A549 (cell line): ENCODE measurements at regions not wholly inside any gene's neighbourhood (a gene's known extent, or its start where the extent isn't known, plus 50 kb on each side); places are given as distances from the start of the nearest gene placed in this dataset.

Experiments used
- ATAC-seq, 2 experiments: fragments of 200-7000 bp in 1 of 2; fragments of >200 bp in 1 of 2; cut with Nextera tagmentation in 1 of 2; cut with Tn5 transposase in 1 of 2; 3 replicates each; pipeline versions ENCODE4 v1.8.0 to v1.9.1; 2018 to 2020; ENCODE audit warnings: mild to moderate bottlenecking in 1 of 2, moderate library complexity in 1 of 2
- CTCF ChIA-PET: fragments of 300-600 bp; sonication (Branson Sonifier 250); formaldehyde crosslinking; extraction: SDS; loops from one replicate; lab custom pipeline; 2021; ENCODE audit warnings: antibody characterized with exemption, inconsistent platforms; lab: Yijun Ruan, JAX
- POLR2A ChIA-PET: fragments of 350-600 bp; formaldehyde crosslinking; extraction: SDS; loops from one replicate; lab custom pipeline; 2021; ENCODE audit warnings: antibody characterized with exemption, inconsistent platforms; lab: Yijun Ruan, JAX
- DNase-seq, 2 experiments: peaks; one replicate each; pipeline versions ENCODE4 v3.0.0 to v3.0.0-alpha.2; 2011 to 2016; ENCODE audit warnings: low read depth in 1 of 2, low spot score in 1 of 2
- FAIRE-seq: peaks from 2 replicates; lab custom pipeline; 2011; peaks lifted over from hg19 to GRCh38; lab: Jason Lieb, UNC
- H3K27ac ChIP-seq, 2 experiments: fragments of >200 bp; sonication (Bioruptor Twin); formaldehyde crosslinking; 3 replicates each; pipeline ENCODE4 v1.5.1; 2016 to 2017
- H3K4me1 ChIP-seq: fragments of >200 bp; sonication (Bioruptor Twin); formaldehyde crosslinking; 3 replicates; pipeline ENCODE4 v1.6.1; 2016
- H3K4me2 ChIP-seq: fragments of >200 bp; sonication (Bioruptor Twin); formaldehyde crosslinking; 3 replicates; pipeline ENCODE4 v1.6.1; 2016
- H3K4me3 ChIP-seq: fragments of >200 bp; sonication (Bioruptor Twin); formaldehyde crosslinking; 3 replicates; pipeline ENCODE4 v1.5.1; 2016
- H3K9me3 ChIP-seq: fragments of >200 bp; sonication (Bioruptor Twin); formaldehyde crosslinking; 3 replicates; pipeline ENCODE4 v1.6.1; 2016
- BCL3 ChIP-seq: fragments of >200 bp; sonication (Bioruptor Twin); formaldehyde crosslinking; IDR thresholded peaks from 3 replicates; pipeline ENCODE4 v1.6.1; 2016
- CBX2 ChIP-seq: fragments of 200-600 bp; sonication (generic); IDR thresholded peaks from 2 replicates; pipeline ENCODE4 v1.6.1; 2016; ENCODE audit warnings: low read depth, mild to moderate bottlenecking, borderline replicate concordance
- CBX8 ChIP-seq: fragments of 200-600 bp; sonication (generic); IDR thresholded peaks from 2 replicates; pipeline ENCODE4 v1.6.1; 2016
- CHD2 ChIP-seq: fragments of 150-350 bp; IDR thresholded peaks from 2 replicates; pipeline ENCODE4 v1.6.1; 2014; ENCODE audit warnings: low read length; ENCODE audit not compliant: partially characterized antibody
- CHD4 ChIP-seq: fragments of 200-600 bp; sonication (generic); IDR thresholded peaks from 2 replicates; pipeline ENCODE4 v1.6.1; 2016; ENCODE audit warnings: antibody characterized with exemption, mild to moderate bottlenecking, borderline replicate concordance
- EHMT2 ChIP-seq: fragments of 200-600 bp; sonication (generic); IDR thresholded peaks from 2 replicates; pipeline ENCODE4 v1.6.1; 2016; ENCODE audit warnings: antibody characterized with exemption, low read depth, mild to moderate bottlenecking, moderate library complexity
- ESRRA ChIP-seq: fragments of 150-350 bp; IDR thresholded peaks from 2 replicates; pipeline ENCODE4 v1.6.1; 2014; ENCODE audit warnings: mild to moderate bottlenecking, low read length, borderline replicate concordance
- FOXS1 ChIP-seq: fragments of 250-450 bp; sonication (Bioruptor Pico); IDR thresholded peaks from 2 replicates; pipeline ENCODE4 v1.5.0; 2020; ENCODE audit warnings: mild to moderate bottlenecking, moderate library complexity
- GATA3 ChIP-seq: IDR thresholded peaks from 2 replicates; pipeline ENCODE4 v1.6.1; 2012; ENCODE audit warnings: borderline replicate concordance
- HMGXB4 ChIP-seq: fragments of 250-450 bp; sonication (Bioruptor Pico); IDR thresholded peaks from 2 replicates; pipeline ENCODE4 v1.5.0; 2021; ENCODE audit warnings: mild to moderate bottlenecking, moderate library complexity, borderline replicate concordance
- HOXA7 ChIP-seq: fragments of 250-450 bp; sonication (Bioruptor Pico); IDR thresholded peaks from 2 replicates; pipeline ENCODE4 v1.5.0; 2020; ENCODE audit warnings: mild to moderate bottlenecking, moderate library complexity
- JUN ChIP-seq, 2 experiments: fragments of >200 bp; sonication (Bioruptor Twin); formaldehyde crosslinking; IDR thresholded peaks; 2 replicates in 1 of 2; 3 replicates in 1 of 2; pipeline ENCODE4 v1.6.1; 2016 to 2017
- KDM5A ChIP-seq: fragments of 200-600 bp; sonication (generic); IDR thresholded peaks from 2 replicates; pipeline ENCODE4 v1.6.1; 2016; ENCODE audit warnings: antibody characterized with exemption, mild to moderate bottlenecking
- MAZ ChIP-seq: fragments of 150-350 bp; IDR thresholded peaks from 2 replicates; pipeline ENCODE4 v1.6.1; 2014; ENCODE audit warnings: antibody characterized with exemption, low read depth, low read length, borderline replicate concordance
- RARB ChIP-seq: fragments of 250-450 bp; sonication (Bioruptor Pico); IDR thresholded peaks from 2 replicates; pipeline ENCODE4 v1.8.0; 2021; ENCODE audit warnings: mild to moderate bottlenecking, moderate library complexity
- RCOR1 ChIP-seq: fragments of 150-350 bp; IDR thresholded peaks from 2 replicates; pipeline ENCODE4 v1.6.1; 2014; ENCODE audit warnings: antibody characterized with exemption, low read length, low read depth
- SMC3 ChIP-seq: fragments of >200 bp; sonication (Bioruptor Twin); formaldehyde crosslinking; IDR thresholded peaks from 3 replicates; pipeline ENCODE4 v1.6.1; 2018; ENCODE audit warnings: inconsistent platforms
- SREBF2 ChIP-seq: fragments of 450-650 bp; IDR thresholded peaks from 2 replicates; pipeline ENCODE4 v1.6.1; 2014; ENCODE audit warnings: mild to moderate bottlenecking, moderate library complexity
- WGBS: methylation state at CpG from one replicate; pipeline ENCODE4 v1.1.6; 2017; ENCODE audit errors: missing lambda C conversion rate; 5-methylcytosine and 5-hydroxymethylcytosine counted together
- TF ChIP-seq, protein P1 (sequence below): IDR thresholded peaks from 2 replicates; pipeline ENCODE4 v1.6.1; 2012; ENCODE audit warnings: low read depth, borderline replicate concordance
- TF ChIP-seq, protein P2 (sequence below): fragments of 450-650 bp; IDR thresholded peaks from 2 replicates; pipeline ENCODE4 v1.6.1; 2014; ENCODE audit warnings: antibody characterized with exemption

- TF ChIP-seq HMGXB4 (CRISPR knock-in tag) (no peak), SREBF2 (no peak), RCOR1 (no peak)
These were observed 99.5 kb upstream of the CD55 start (continued) for GRCh38 chr1:207221934-207222351.

- H3K4me2 ChIP-seq = no peak overlapping the region
- no peak overlapping the region for H3K27ac ChIP-seq
- CTCF ChIA-PET = interaction anchor here (0.9 to 1.6 kb wide), 2 partner anchors 139 to 182 kb away, joined by 3 read pairs; no protein-coding TSS in a partner anchor
- no peak for DNase-seq
- FAIRE-seq = no peak
- no peak for ATAC-seq
- H3K9me3 ChIP-seq = no peaks in the 10 kb centered on the region
- WGBS = 48% methylated on average over 2 of the region's 2 CpGs
- H3K4me3 ChIP-seq = no peak overlapping the region
- TF ChIP-seq CBX2 = no peak
- TF ChIP-seq GATA3 = no peak
- no peak for TF ChIP-seq JUN (IDR thresholded peaks at IDR 0.05)
- no peak for TF ChIP-seq EHMT2
- no peak for TF ChIP-seq RARB (CRISPR knock-in tag)
- TF ChIP-seq HOXA7 (CRISPR knock-in tag) = no peak
- TF ChIP-seq, protein P1, sequence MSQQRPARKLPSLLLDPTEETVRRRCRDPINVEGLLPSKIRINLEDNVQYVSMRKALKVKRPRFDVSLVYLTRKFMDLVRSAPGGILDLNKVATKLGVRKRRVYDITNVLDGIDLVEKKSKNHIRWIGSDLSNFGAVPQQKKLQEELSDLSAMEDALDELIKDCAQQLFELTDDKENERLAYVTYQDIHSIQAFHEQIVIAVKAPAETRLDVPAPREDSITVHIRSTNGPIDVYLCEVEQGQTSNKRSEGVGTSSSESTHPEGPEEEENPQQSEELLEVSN = no peak
- TF ChIP-seq CHD4 = no peak
- TF ChIP-seq SMC3 = no peak
- TF ChIP-seq CHD2 = no peak
- no peak for TF ChIP-seq BCL3
- TF ChIP-seq HMGXB4 (CRISPR knock-in tag) = no peak
- no peak for TF ChIP-seq KDM5A
- no peak for TF ChIP-seq CBX8
- TF ChIP-seq MAZ = no peak
- TF ChIP-seq ESRRA = no peak
- TF ChIP-seq FOXS1 (CRISPR knock-in tag) = no peak
- TF ChIP-seq, protein P2, sequence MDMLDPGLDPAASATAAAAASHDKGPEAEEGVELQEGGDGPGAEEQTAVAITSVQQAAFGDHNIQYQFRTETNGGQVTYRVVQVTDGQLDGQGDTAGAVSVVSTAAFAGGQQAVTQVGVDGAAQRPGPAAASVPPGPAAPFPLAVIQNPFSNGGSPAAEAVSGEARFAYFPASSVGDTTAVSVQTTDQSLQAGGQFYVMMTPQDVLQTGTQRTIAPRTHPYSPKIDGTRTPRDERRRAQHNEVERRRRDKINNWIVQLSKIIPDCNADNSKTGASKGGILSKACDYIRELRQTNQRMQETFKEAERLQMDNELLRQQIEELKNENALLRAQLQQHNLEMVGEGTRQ = no peak
- POLR2A ChIA-PET = no interaction called here
- peaks cover 17% of the 10 kb centered on the region; the same call in 2 of the 3 replicates for H3K4me1 ChIP-seq
These were observed 98.3 kb upstream of the CD55 start for GRCh38 chr1:207223162-207223561.
